Vagina (tissue), 2 donors: ENCODE measurements at regions not wholly inside any gene's neighbourhood (a gene's known extent, or its start where the extent isn't known, plus 50 kb on each side); places are given as distances from the start of the nearest gene placed in this dataset.

Experiments used
- DNase-seq, 2 donors: peaks; one replicate each; pipeline ENCODE4 v3.0.0-alpha.2; 2017; ENCODE audit errors: extremely low spot score in 2 of 2
- H3K27ac ChIP-seq: fragments of 200-600 bp; sonication (generic); one replicate; pipeline ENCODE4 v1.5.1; 2019
- H3K27me3 ChIP-seq: fragments of 200-600 bp; sonication (generic); one replicate; pipeline ENCODE4 v1.5.1; 2019
- H3K36me3 ChIP-seq, 2 donors: fragments of 200-600 bp; sonication (generic); one replicate each; pipeline ENCODE4 v1.5.1; 2017 to 2019
- H3K4me1 ChIP-seq: fragments of 200-600 bp; sonication (generic); one replicate; pipeline ENCODE4 v1.5.1; 2019
- H3K4me3 ChIP-seq, 2 donors: fragments of 200-600 bp; sonication (generic); 1 replicate in 1 of 2; 2 replicates in 1 of 2; pipeline ENCODE4 v1.5.1; 2016 to 2019
- H3K9me3 ChIP-seq: fragments of 200-600 bp; sonication (generic); one replicate; pipeline ENCODE4 v1.5.1; 2019
- POLR2A ChIP-seq, 2 donors: fragments of 450-650 bp; IDR thresholded peaks; one replicate each; pipeline ENCODE4 v1.6.1; 2017; ENCODE audit warnings: antibody characterized with exemption in 2 of 2, mild to moderate bottlenecking in 2 of 2, moderate library complexity in 2 of 2
- POLR2AphosphoS5 ChIP-seq, 2 donors: sonication (generic); formaldehyde crosslinking; IDR thresholded peaks; one replicate each; pipeline ENCODE4 v1.9.0; 2017; ENCODE audit warnings: antibody characterized with exemption in 2 of 2, mild to moderate bottlenecking in 2 of 2, low read depth in 1 of 2; ENCODE audit not compliant: insufficient read depth in 1 of 2
- intact Hi-C: fragments of 100-400 bp; cut with DNase I; formaldehyde crosslinking; loops from one replicate; pipeline ENCODE4 v1.15.1; 2023
- TF ChIP-seq, protein P1 (sequence below), 3 experiments: fragments of 450-650 bp in 2 of 3; fragments of 200-600 bp in 1 of 3; sonication (generic) in 1 of 3; IDR thresholded peaks; one replicate each; pipeline ENCODE4 v1.5.1; 2017 to 2019; ENCODE audit warnings: antibody characterized with exemption in 3 of 3, mild to moderate bottlenecking in 2 of 3, moderate library complexity in 2 of 3

DNA sequence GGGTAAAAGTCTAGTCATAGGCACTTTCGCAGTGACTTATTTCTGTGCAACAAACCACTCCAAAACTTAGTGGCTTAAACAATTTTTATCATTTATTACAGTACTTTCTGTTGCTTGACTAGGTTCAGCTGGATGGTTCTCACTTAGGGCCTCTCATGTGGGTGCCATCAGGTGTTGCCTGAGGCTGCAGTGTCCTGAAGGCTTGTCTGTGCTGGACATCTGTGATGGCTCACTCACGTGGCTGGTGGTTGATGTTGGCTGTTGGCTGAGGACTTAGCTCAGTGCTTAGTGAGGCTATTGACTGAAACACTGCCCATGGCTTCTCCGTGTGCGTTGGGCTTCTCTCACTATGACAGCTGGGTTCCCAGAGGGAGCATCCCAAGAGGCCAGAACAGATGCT lies 81.4 kb upstream of the GCFC2 start:
- no peaks in the 10 kb centered on the region for H3K4me1 ChIP-seq
- H3K27me3 ChIP-seq = no peaks in the 10 kb centered on the region
- no peak for DNase-seq
- H3K9me3 ChIP-seq = no peaks in the 10 kb centered on the region
- H3K36me3 ChIP-seq = no peaks in the 10 kb centered on the region
- intact Hi-C loops = no loop called here
- no peak overlapping the region for H3K27ac ChIP-seq
- no peak for TF ChIP-seq POLR2A (IDR thresholded peaks at IDR 0.05)
- no peak for TF ChIP-seq POLR2AphosphoS5 (IDR thresholded peaks at IDR 0.05; ENCODE audit: insufficient read depth in 1 of 2, low read depth in 1 of 2)
- TF ChIP-seq, protein P1, sequence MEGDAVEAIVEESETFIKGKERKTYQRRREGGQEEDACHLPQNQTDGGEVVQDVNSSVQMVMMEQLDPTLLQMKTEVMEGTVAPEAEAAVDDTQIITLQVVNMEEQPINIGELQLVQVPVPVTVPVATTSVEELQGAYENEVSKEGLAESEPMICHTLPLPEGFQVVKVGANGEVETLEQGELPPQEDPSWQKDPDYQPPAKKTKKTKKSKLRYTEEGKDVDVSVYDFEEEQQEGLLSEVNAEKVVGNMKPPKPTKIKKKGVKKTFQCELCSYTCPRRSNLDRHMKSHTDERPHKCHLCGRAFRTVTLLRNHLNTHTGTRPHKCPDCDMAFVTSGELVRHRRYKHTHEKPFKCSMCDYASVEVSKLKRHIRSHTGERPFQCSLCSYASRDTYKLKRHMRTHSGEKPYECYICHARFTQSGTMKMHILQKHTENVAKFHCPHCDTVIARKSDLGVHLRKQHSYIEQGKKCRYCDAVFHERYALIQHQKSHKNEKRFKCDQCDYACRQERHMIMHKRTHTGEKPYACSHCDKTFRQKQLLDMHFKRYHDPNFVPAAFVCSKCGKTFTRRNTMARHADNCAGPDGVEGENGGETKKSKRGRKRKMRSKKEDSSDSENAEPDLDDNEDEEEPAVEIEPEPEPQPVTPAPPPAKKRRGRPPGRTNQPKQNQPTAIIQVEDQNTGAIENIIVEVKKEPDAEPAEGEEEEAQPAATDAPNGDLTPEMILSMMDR (IDR thresholded peaks at IDR 0.05) = no peak
- H3K4me3 ChIP-seq = no peak overlapping the region

DNA sequence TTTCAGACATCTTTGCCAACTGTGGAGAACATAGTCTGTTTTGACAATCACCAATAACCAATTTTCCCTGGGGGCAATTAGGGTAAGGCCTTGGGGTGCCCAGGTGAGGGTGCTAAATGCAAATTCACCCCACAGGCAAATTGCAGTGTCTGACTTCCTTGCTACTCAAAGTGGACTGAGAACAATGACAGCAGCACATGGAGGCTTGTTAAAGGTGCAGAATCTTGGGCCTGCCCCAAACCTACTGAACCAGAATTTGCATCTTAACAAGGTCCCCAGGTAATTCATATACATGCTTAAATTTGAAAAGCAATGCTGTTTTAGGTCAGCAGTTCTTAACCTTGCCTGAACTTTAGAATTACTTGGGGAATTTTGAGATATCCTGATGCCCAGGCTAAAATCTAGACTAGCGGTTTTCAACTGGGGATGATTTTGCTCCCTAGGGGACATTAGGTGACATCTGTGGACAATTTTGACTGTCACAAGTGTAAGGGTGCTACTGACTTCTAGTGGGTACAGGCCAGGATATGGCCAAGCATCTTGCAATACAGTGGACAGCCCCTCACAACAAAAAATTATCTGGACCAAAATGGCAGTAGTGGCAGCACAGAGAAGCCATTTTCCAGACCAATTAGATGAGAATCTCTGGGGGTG lies 80.2 kb upstream of the GCFC2 start:
- TF ChIP-seq, protein P1 (IDR thresholded peaks at IDR 0.05) = no peak
- no peak for TF ChIP-seq POLR2A (IDR thresholded peaks at IDR 0.05)
- TF ChIP-seq POLR2AphosphoS5 (IDR thresholded peaks at IDR 0.05; ENCODE audit: insufficient read depth in 1 of 2, low read depth in 1 of 2) = no peak
- no peaks in the 10 kb centered on the region for H3K27me3 ChIP-seq
- no peaks in the 10 kb centered on the region for H3K9me3 ChIP-seq
- no peak overlapping the region for H3K4me3 ChIP-seq
- intact Hi-C loops = no loop called here
- no peaks in the 10 kb centered on the region for H3K36me3 ChIP-seq
- DNase-seq = no peak
- no peak overlapping the region for H3K27ac ChIP-seq
- H3K4me1 ChIP-seq = no peaks in the 10 kb centered on the region

DNA sequence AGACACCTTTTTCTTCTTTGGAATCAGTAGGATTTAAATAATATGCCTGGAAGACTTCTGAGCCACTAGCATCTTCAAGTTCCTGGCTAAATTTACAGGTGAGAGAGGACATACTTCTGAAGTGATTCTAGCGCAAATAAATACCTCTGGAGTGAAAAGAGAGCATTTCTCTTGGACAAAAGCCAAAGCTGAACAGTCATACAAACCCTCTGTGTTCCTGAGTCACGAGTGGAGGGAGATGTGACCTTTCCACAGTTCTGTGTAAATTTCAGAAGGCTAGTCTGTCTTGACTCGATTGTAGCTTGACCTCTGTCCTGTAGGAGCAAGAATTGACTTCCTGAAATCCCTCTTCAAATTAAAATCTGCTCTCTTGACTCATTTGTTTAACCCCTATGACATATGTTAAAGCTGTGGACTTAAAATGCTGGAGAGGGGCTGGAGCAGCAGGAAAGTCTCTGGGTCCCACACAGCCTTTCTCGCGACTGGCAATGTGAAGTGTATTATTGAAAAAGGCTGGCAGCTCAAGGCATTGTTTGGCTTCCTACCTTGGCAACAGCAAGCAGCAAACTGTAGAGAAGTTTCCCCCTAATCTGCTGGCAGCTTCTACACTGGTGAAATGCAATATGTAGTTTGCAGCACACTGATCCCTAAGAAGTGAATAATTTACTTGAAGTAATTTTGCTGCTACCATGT lies 79.6 kb upstream of the GCFC2 start:
- H3K27me3 ChIP-seq = no peaks in the 10 kb centered on the region
- H3K4me1 ChIP-seq = no peaks in the 10 kb centered on the region
- no peaks in the 10 kb centered on the region for H3K9me3 ChIP-seq
- H3K27ac ChIP-seq = no peak overlapping the region
- TF ChIP-seq, protein P1 (IDR thresholded peaks at IDR 0.05) = no peak
- TF ChIP-seq POLR2AphosphoS5 (IDR thresholded peaks at IDR 0.05; ENCODE audit: insufficient read depth in 1 of 2, low read depth in 1 of 2) (no peak), POLR2A (IDR thresholded peaks at IDR 0.05) (no peak)
- no peak for DNase-seq
- H3K36me3 ChIP-seq = no peaks in the 10 kb centered on the region
- intact Hi-C loops = no loop called here
- H3K4me3 ChIP-seq = no peak overlapping the region

DNA sequence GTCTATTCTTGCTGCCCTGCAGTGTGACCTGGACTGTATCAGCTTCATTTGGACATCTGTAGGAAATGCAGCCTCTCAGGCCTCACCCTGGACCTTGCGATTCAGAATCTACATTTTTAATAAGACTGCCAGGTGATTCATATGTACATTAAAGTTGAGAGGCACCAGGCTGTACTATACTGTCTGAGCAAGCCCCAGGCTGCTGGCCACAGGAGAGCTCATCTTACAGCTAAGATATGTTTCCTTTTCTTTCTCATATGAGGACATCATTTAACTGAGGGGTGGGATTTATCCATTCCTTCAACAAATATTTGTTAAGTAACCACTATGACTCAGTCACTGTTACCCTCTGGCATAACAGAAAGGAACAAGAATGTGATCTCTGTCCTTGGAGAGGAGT lies 78.2 kb upstream of the GCFC2 start:
- Histone ChIP-seq H3K4me3 (no peak overlapping the region), H3K9me3 (no peaks in the 10 kb centered on the region), H3K4me1 (no peaks in the 10 kb centered on the region), H3K27ac (no peak overlapping the region), H3K36me3 (no peaks in the 10 kb centered on the region), H3K27me3 (no peaks in the 10 kb centered on the region)
- no peak for TF ChIP-seq POLR2AphosphoS5 (IDR thresholded peaks at IDR 0.05; ENCODE audit: insufficient read depth in 1 of 2, low read depth in 1 of 2)
- TF ChIP-seq, protein P1 (IDR thresholded peaks at IDR 0.05) = no peak
- no peak for TF ChIP-seq POLR2A (IDR thresholded peaks at IDR 0.05)
- DNase-seq = no peak
- intact Hi-C loops = no loop called here

DNA sequence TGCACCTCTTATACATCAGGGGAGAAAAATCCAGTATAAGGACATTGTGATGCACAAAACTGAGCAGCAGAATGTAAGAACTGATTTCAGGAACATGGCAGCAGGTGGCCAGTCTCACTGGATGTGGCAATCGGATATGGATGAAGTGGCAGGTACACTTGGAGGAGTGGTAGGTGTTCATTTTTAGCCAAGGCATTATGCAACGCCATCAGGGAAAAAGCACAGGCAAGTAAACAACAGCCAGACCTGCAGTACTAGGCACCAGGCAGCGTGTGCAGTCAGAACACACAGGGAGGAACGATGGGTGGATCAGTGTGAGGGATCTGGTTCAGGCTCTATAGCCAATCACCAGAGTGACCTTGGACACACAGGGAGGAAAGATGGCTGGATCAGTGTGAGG lies 77.4 kb upstream of the GCFC2 start:
- TF ChIP-seq POLR2A (IDR thresholded peaks at IDR 0.05) (no peak), POLR2AphosphoS5 (IDR thresholded peaks at IDR 0.05; ENCODE audit: insufficient read depth in 1 of 2, low read depth in 1 of 2) (no peak)
- TF ChIP-seq, protein P1 (IDR thresholded peaks at IDR 0.05) = no peak
- intact Hi-C loops = no loop called here
- Histone ChIP-seq H3K4me3 (no peak overlapping the region), H3K36me3 (no peaks in the 10 kb centered on the region), H3K27me3 (no peaks in the 10 kb centered on the region), H3K9me3 (no peaks in the 10 kb centered on the region), H3K4me1 (no peaks in the 10 kb centered on the region), H3K27ac (no peak overlapping the region)
- no peak for DNase-seq
